ENCODE measurements at regions not wholly inside any gene's neighbourhood (a gene's known extent, or its start where the extent isn't known, plus 50 kb on each side); places are given as distances from the start of the nearest gene placed in this dataset.

- no peak overlapping the region for H3K4me2 ChIP-seq (ENCODE audit: low read depth, low read length, poor library complexity, severe bottlenecking)
These were observed 1292.7 kb downstream of the MAT2B start for GRCh38 chr5:164798110-164798509.

GRCh38 chr5:164799391-164799790 is 1294.0 kb downstream of the MAT2B start:
- TF ChIP-seq EZH2phosphoT487 (conservative IDR thresholded peaks at IDR 0.05; ENCODE audit: low read length) (no peak), CTCF (IDR thresholded peaks at IDR 0.05; ENCODE audit: insufficient read depth, low read length, poor library complexity, severe bottlenecking) (no peak)
- no peak overlapping the region for H3K27ac ChIP-seq (ENCODE audit: low read depth, low read length)

More at GRCh38 chr5:164798110-164798509, 1292.7 kb downstream of the MAT2B start:
- Histone ChIP-seq H3K79me2 (ENCODE audit: insufficient read depth, low read length) (no peaks in the 10 kb centered on the region), H3F3A (ENCODE audit: insufficient read depth) (no peaks in the 10 kb centered on the region), H3K36me3 (ENCODE audit: low read length) (no peaks in the 10 kb centered on the region), H3K27me3 (ENCODE audit: low read length) (no peaks in the 10 kb centered on the region), H3K27ac (ENCODE audit: low read depth, low read length) (no peak overlapping the region), H3K9ac (ENCODE audit: low read length) (no peak overlapping the region), H3K4me3 (ENCODE audit: insufficient read depth, low read length, poor library complexity, severe bottlenecking) (no peak overlapping the region), H3K9me2 (replicated peaks; ENCODE audit: insufficient read depth, low read length) (no peaks in the 10 kb centered on the region), H3K9me3 (ENCODE audit: insufficient read depth, low read length) (peaks cover 10% of the 10 kb centered on the region; the same call in 1 of the 2 replicates), H4K20me1 (ENCODE audit: low read depth, low read length) (no peaks in the 10 kb centered on the region), H2AFZ (ENCODE audit: low read depth, low read length, severe bottlenecking) (no peak overlapping the region)
- TF ChIP-seq CTCF (IDR thresholded peaks at IDR 0.05; ENCODE audit: insufficient read depth, low read length, poor library complexity, severe bottlenecking) (no peak), EZH2phosphoT487 (conservative IDR thresholded peaks at IDR 0.05; ENCODE audit: low read length) (no peak)

GRCh38 chr5:164801910-164802309 is 1296.5 kb downstream of the MAT2B start:
- no peak overlapping the region for H3K27ac ChIP-seq (ENCODE audit: low read depth, low read length)

More at GRCh38 chr5:164799391-164799790, 1294.0 kb downstream of the MAT2B start:
- no peak overlapping the region for H3K4me3 ChIP-seq (ENCODE audit: insufficient read depth, low read length, poor library complexity, severe bottlenecking)
- H3K36me3 ChIP-seq (ENCODE audit: low read length) = no peaks in the 10 kb centered on the region
- no peaks in the 10 kb centered on the region for H3F3A ChIP-seq (ENCODE audit: insufficient read depth)
- no peaks in the 10 kb centered on the region for H3K9me2 ChIP-seq (replicated peaks; ENCODE audit: insufficient read depth, low read length)
- no peak overlapping the region for H2AFZ ChIP-seq (ENCODE audit: low read depth, low read length, severe bottlenecking)
- H4K20me1 ChIP-seq (ENCODE audit: low read depth, low read length) = no peaks in the 10 kb centered on the region
- peaks cover 10% of the 10 kb centered on the region; the same call in 1 of the 2 replicates for H3K9me3 ChIP-seq (ENCODE audit: insufficient read depth, low read length)
- no peaks in the 10 kb centered on the region for H3K27me3 ChIP-seq (ENCODE audit: low read length)
- no peak overlapping the region for H3K9ac ChIP-seq (ENCODE audit: low read length)
- no peaks in the 10 kb centered on the region for H3K79me2 ChIP-seq (ENCODE audit: insufficient read depth, low read length)
- no peak overlapping the region for H3K4me2 ChIP-seq (ENCODE audit: low read depth, low read length, poor library complexity, severe bottlenecking)

More at GRCh38 chr5:164801910-164802309, 1296.5 kb downstream of the MAT2B start:
- Histone ChIP-seq H3F3A (ENCODE audit: insufficient read depth) (no peaks in the 10 kb centered on the region), H3K27me3 (ENCODE audit: low read length) (no peaks in the 10 kb centered on the region), H3K9me2 (replicated peaks; ENCODE audit: insufficient read depth, low read length) (no peaks in the 10 kb centered on the region), H3K4me2 (ENCODE audit: low read depth, low read length, poor library complexity, severe bottlenecking) (no peak overlapping the region), H3K4me3 (ENCODE audit: insufficient read depth, low read length, poor library complexity, severe bottlenecking) (no peak overlapping the region), H3K9me3 (ENCODE audit: insufficient read depth, low read length) (peaks cover 10% of the 10 kb centered on the region; the same call in 1 of the 2 replicates), H3K79me2 (ENCODE audit: insufficient read depth, low read length) (no peaks in the 10 kb centered on the region), H3K9ac (ENCODE audit: low read length) (no peak overlapping the region), H4K20me1 (ENCODE audit: low read depth, low read length) (no peaks in the 10 kb centered on the region), H3K36me3 (ENCODE audit: low read length) (no peaks in the 10 kb centered on the region), H2AFZ (ENCODE audit: low read depth, low read length, severe bottlenecking) (no peak overlapping the region)
- TF ChIP-seq CTCF (IDR thresholded peaks at IDR 0.05; ENCODE audit: insufficient read depth, low read length, poor library complexity, severe bottlenecking) (no peak), EZH2phosphoT487 (conservative IDR thresholded peaks at IDR 0.05; ENCODE audit: low read length) (no peak)

All from SU-DHL-6 (cell line).